AG09309 (cell line): ENCODE measurements at regions not wholly inside any gene's neighbourhood (a gene's known extent, or its start where the extent isn't known, plus 50 kb on each side); places are given as distances from the start of the nearest gene placed in this dataset.
"Not testable (repeated sequence)": the region's sequence is repeated elsewhere in the genome, so short reads cannot be mapped to it uniquely, and the experiment has no call there.

Experiments used
- DNase-seq: peaks from one replicate; pipeline ENCODE4 v3.0.0-alpha.2; 2010; ENCODE audit warnings: low read depth
- H3K4me3 ChIP-seq: 2 replicates; pipeline ENCODE4 v1.5.1; 2011; ENCODE audit warnings: mild to moderate bottlenecking, low read depth, low read length, moderate library complexity; ENCODE audit not compliant: control insufficient read depth
- TF ChIP-seq, protein P1 (sequence below): IDR thresholded peaks from 2 replicates; pipeline ENCODE4 v1.5.1; 2011; ENCODE audit warnings: mild to moderate bottlenecking, low read depth, low read length, inconsistent platforms; ENCODE audit not compliant: insufficient read depth, control insufficient read depth; ENCODE audit errors: missing control alignments

DNA sequence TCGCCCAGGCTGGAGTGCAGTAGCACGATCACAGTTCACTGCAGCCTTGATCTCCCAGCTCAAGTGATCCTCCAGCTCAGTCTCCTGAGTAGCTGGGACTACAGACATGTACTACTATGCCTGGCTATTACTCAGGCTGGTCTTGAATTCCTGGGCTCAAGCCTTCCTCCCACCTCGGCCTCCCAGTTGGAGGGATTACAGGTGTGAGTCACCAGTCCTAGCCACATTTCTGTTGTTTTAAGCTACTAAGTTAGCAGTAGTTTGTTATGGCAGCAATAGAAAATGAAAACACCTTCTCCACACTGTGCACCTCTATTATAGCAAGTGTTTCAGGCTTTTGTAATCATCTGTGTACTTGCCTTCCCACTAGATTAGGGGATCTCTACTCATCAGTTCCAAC is 588.9 kb upstream of the TLE4 start:
- DNase-seq: no peak
- no peak overlapping the region for H3K4me3 ChIP-seq
- TF ChIP-seq, protein P1, sequence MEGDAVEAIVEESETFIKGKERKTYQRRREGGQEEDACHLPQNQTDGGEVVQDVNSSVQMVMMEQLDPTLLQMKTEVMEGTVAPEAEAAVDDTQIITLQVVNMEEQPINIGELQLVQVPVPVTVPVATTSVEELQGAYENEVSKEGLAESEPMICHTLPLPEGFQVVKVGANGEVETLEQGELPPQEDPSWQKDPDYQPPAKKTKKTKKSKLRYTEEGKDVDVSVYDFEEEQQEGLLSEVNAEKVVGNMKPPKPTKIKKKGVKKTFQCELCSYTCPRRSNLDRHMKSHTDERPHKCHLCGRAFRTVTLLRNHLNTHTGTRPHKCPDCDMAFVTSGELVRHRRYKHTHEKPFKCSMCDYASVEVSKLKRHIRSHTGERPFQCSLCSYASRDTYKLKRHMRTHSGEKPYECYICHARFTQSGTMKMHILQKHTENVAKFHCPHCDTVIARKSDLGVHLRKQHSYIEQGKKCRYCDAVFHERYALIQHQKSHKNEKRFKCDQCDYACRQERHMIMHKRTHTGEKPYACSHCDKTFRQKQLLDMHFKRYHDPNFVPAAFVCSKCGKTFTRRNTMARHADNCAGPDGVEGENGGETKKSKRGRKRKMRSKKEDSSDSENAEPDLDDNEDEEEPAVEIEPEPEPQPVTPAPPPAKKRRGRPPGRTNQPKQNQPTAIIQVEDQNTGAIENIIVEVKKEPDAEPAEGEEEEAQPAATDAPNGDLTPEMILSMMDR: no peak

DNA sequence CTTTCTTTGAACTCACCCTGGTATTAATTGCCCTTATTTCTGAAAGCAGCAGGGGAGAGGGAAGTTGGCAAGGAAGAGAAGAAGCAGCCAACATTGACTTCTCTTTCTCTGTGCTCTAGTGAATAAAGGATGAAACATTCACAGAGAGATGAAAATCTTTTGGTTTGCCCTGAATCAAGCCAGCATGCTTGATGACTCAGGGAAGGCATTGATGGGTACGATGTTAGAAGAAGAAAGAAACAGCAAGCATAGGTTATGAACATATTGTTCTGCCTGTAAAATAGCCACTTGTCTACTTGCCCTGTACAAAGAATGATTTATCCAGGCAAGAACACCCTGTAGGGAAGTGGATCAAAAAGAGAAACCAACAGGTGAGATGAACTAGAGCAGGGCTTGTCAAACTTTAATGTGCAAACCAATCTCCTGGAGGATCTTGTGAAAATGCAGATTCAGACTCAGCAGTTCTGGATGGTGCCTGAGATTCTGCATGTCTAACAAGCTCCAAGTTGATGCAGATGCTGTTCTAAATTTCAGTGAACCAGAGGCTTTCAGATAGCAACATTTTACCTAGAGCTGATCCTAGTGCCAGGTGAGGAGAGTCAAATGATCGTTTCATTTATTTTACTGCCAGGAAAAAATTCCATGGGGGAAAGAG is 586.6 kb upstream of the TLE4 start:
- TF ChIP-seq, protein P1: no peak
- DNase-seq: no peak
- H3K4me3 ChIP-seq: no peak overlapping the region

DNA sequence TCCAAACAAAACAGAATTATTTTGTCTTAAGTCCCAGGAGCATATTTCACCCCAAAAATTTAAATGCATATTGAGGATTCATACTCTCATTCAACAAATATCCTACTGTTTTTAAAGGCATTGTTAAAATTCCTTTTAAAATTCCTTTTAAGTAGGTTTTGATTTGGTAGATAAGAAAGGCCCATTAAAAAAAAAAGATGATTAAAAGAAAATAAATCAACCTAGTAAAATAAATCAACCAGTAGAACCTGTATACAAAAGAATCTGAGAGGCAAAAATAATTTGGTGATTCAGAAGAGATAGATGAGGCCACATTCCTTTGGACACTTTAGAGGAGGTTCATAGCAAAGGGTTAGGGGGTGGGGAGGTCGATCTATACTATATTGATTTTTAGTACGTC is 585.3 kb upstream of the TLE4 start:
- no peak overlapping the region for H3K4me3 ChIP-seq
- TF ChIP-seq, protein P1: no peak
- DNase-seq: no peak

DNA sequence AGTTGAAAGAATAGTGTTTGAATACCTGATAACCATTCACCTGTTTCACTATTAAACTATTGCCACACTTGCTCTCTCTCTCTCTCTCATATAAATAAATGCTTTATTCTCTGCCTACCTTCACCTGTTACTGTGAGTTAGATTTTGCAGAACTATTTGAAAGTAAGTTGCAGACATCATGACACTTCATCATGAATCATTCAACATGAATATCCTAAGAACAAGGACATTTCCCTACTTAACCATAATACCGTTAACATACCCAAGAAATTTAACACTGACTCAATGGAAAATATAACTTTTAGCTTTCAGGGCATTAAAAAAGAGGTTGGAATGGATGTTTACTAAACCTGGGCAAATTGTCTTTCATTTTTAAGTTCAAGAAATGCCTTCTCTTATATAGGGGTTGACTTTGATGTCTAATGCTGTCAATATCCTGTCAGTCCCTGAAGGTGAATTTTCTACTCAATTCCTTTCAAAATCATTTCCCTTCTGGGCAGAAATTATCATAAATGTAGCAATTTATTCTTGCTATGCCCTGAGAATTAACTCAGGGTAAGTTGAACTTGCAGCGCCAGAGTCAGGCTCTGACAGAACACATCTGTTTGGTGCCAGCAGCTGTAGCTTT is 582.6 kb upstream of the TLE4 start:
- TF ChIP-seq, protein P1: no peak
- DNase-seq: no peak
- no peak overlapping the region for H3K4me3 ChIP-seq

DNA sequence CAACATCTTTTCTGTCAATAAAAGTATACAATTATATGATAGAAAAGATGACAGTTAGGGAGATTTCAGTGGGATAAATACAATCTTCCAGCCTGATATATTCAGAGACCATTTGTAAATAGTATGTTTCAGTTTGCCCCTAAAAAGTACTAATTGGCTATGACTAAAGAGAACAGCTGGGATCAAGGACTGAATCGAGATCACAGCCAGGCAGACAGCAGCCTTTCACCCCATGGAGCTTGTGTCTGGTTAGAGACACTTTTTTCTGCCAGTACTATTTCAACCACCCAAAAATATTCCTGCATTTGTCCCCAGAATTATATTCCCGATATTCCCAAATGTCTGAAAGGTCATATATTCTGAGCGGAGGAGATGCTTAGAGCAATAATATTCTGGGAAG is 577.3 kb upstream of the TLE4 start:
- no peak overlapping the region for H3K4me3 ChIP-seq
- TF ChIP-seq, protein P1: no peak
- no peak for DNase-seq

DNA sequence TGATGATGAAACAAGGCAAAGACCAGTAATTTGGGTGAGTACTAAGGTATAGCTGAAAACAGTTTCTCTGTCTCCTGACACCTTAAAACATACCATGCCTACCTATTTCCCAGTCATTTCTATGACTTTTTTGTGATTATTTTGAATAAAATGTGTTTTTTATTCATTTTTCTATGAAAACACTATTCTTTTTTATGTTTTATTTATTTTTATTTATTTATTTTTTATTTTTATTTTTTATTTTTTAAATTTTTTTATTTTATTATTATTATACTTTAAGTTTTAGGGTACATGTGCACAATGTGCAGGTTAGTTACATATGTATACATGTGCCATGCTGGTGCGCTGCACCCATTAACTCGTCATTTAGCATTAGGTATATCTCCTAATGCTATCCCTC is 576.8 kb upstream of the TLE4 start:
- not testable (repeated sequence) for H3K4me3 ChIP-seq, DNase-seq

DNA sequence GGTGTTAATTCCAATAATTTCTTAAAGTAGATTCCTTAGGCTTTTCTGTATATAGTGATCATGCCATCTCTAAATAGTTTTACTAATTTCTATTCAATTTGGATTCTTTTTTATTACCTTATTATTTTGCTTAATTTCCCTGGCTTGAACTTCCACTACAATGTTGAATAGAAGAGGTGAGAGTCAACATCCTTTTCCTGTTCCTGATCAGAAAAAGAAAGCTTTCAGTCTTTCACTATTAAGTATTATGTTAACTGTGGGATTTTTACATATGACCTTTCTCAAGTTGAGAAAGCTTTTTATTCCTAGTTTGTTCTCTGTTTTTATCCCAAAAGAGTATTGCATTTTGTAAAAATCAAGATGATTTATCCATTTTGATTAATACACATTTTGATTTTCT is 574.5 kb upstream of the TLE4 start:
- no peak for DNase-seq
- TF ChIP-seq, protein P1: no peak
- H3K4me3 ChIP-seq: no peak overlapping the region
